KMS-11 (cell line): ENCODE measurements at regions not wholly inside any gene's neighbourhood (a gene's known extent, or its start where the extent isn't known, plus 50 kb on each side); places are given as distances from the start of the nearest gene placed in this dataset.

ENCODE experiments used
- H2AFZ ChIP-seq: fragments of 200-600 bp; sonication (generic); 2 replicates; pipeline ENCODE4 v1.6.1; 2016; ENCODE audit warnings: antibody characterized with exemption, mixed run types, low read depth
- H3K27ac ChIP-seq: fragments of 200-600 bp; sonication (generic); 2 replicates; pipeline ENCODE4 v1.6.1; 2016; ENCODE audit warnings: mild to moderate bottlenecking, mixed run types
- H3K27me3 ChIP-seq: fragments of 200-600 bp; sonication (generic); 2 replicates; pipeline ENCODE4 v1.6.1; 2017; ENCODE audit warnings: mild to moderate bottlenecking, low read depth, mixed run types, moderate library complexity; ENCODE audit not compliant: insufficient read depth
- H3K36me3 ChIP-seq: fragments of 200-600 bp; sonication (generic); 2 replicates; pipeline ENCODE4 v1.6.1; 2017; ENCODE audit warnings: mild to moderate bottlenecking, mixed run types; ENCODE audit not compliant: insufficient read depth
- H3K4me1 ChIP-seq: fragments of 200-600 bp; sonication (generic); 2 replicates; pipeline ENCODE4 v1.6.1; 2016; ENCODE audit warnings: mild to moderate bottlenecking, low read depth, mixed run types; ENCODE audit not compliant: poor library complexity, severe bottlenecking
- H3K4me2 ChIP-seq: fragments of 200-600 bp; sonication (generic); 2 replicates; pipeline ENCODE4 v1.7.0; 2016; ENCODE audit warnings: mild to moderate bottlenecking, mixed run types
- H3K4me3 ChIP-seq: fragments of 200-600 bp; sonication (generic); IDR thresholded peaks from 2 replicates; pipeline ENCODE4 v1.6.1; 2017; ENCODE audit warnings: low read depth, low read length, mixed read lengths; ENCODE audit not compliant: insufficient read depth
- H3K79me2 ChIP-seq: fragments of 200-600 bp; sonication (generic); 2 replicates; pipeline ENCODE4 v1.6.1; 2016; ENCODE audit warnings: low read depth, mixed run types; ENCODE audit not compliant: insufficient read depth
- H3K9ac ChIP-seq: fragments of 200-600 bp; sonication (generic); 2 replicates; pipeline ENCODE4 v1.6.1; 2016; ENCODE audit warnings: mild to moderate bottlenecking, mixed run types
- H4K20me1 ChIP-seq: fragments of 200-600 bp; sonication (generic); 2 replicates; pipeline ENCODE4 v1.6.1; 2016; ENCODE audit warnings: mild to moderate bottlenecking, mixed run types; ENCODE audit not compliant: insufficient read depth
- CTCF ChIP-seq: fragments of 200-600 bp; sonication (generic); conservative IDR thresholded peaks from 2 replicates; pipeline ENCODE4 v1.6.1; 2017; ENCODE audit warnings: low read depth, mild to moderate bottlenecking, antibody characterized with exemption, low read length, moderate library complexity, mixed read lengths

GRCh38 chr1:234728740-234729139, 118.8 kb upstream of the IRF2BP2 start:
- Histone ChIP-seq H3K4me2 (no peak overlapping the region), H3K4me1 (peaks cover 63% of the 10 kb centered on the region), H3K79me2 (no peaks in the 10 kb centered on the region), H3K27ac (no peak overlapping the region), H3K4me3 (no peak overlapping the region), H3K9ac (no peak overlapping the region), H2AFZ (no peak overlapping the region), H4K20me1 (no peaks in the 10 kb centered on the region), H3K27me3 (no peaks in the 10 kb centered on the region), H3K36me3 (no peaks in the 10 kb centered on the region)
- no peak for TF ChIP-seq CTCF

GRCh38 chr1:234727018-234727940, 117.3 kb upstream of the IRF2BP2 start:
- no peak for TF ChIP-seq CTCF
- peak overlapping the region; percentile 43 for H3K4me2 ChIP-seq
- H3K36me3 ChIP-seq: no peaks in the 10 kb centered on the region
- H3K4me1 ChIP-seq: peaks cover 72% of the 10 kb centered on the region
- H4K20me1 ChIP-seq: no peaks in the 10 kb centered on the region
- no peak overlapping the region for H2AFZ ChIP-seq
- H3K79me2 ChIP-seq: no peaks in the 10 kb centered on the region
- H3K27me3 ChIP-seq: no peaks in the 10 kb centered on the region
- no peak overlapping the region for H3K9ac ChIP-seq
- H3K27ac ChIP-seq: no peak overlapping the region
- H3K4me3 ChIP-seq: no peak overlapping the region

- Histone ChIP-seq H3K4me3 (no peak overlapping the region), H3K9ac (no peak overlapping the region), H3K27me3 (no peaks in the 10 kb centered on the region), H3K4me1 (peaks cover 66% of the 10 kb centered on the region), H3K4me2 (peak overlapping the region; percentile 43), H3K36me3 (no peaks in the 10 kb centered on the region), H4K20me1 (no peaks in the 10 kb centered on the region), H3K79me2 (no peaks in the 10 kb centered on the region), H3K27ac (no peak overlapping the region), H2AFZ (no peak overlapping the region)
- TF ChIP-seq CTCF: no peak
These were observed 116.5 kb upstream of the IRF2BP2 start for GRCh38 chr1:234726359-234726943.

GRCh38 chr1:234725177-234726132, 115.5 kb upstream of the IRF2BP2 start:
- Histone ChIP-seq H2AFZ (peak overlapping the region; percentile 58), H3K36me3 (no peaks in the 10 kb centered on the region), H3K4me3 (no peak overlapping the region), H3K27ac (peak overlapping the region; percentile 96), H3K4me2 (peak overlapping the region; percentile 94), H3K9ac (peak overlapping the region; percentile 89; the same call in 1 of the 2 replicates), H3K4me1 (peaks cover 56% of the 10 kb centered on the region), H3K79me2 (no peaks in the 10 kb centered on the region), H3K27me3 (no peaks in the 10 kb centered on the region), H4K20me1 (no peaks in the 10 kb centered on the region)
- no peak for TF ChIP-seq CTCF
